IMR-90 (cell line): ENCODE measurements at regions not wholly inside any gene's neighbourhood (a gene's known extent, or its start where the extent isn't known, plus 50 kb on each side); places are given as distances from the start of the nearest gene placed in this dataset.

Experiments used
- ATAC-seq: fragments of 200-7000 bp; cut with Tn5 transposase; 2 replicates; pipeline ENCODE4 v1.9.1; 2020; ENCODE audit warnings: low read depth, mild to moderate bottlenecking, moderate library complexity
- BruUV-seq: library from RNA; stranded (reverse); fragments of 400-500 nt; replicated peaks from 2 replicates; lab custom pipeline; 2021; lab: Mats Ljungman, UMichigan
- CTCF ChIA-PET: fragments of 300-600 bp; formaldehyde crosslinking; extraction: SDS; loops from one replicate; lab custom pipeline; 2021; ENCODE audit warnings: antibody characterized with exemption; lab: Yijun Ruan, JAX
- POLR2A ChIA-PET: fragments of 300-600 bp; sonication (Branson Sonifier 250); formaldehyde crosslinking; loops from one replicate; lab custom pipeline; 2022; ENCODE audit warnings: antibody characterized with exemption; ENCODE audit not compliant: unreplicated experiment; lab: Charles Lee
- DNase-seq: peaks from one replicate; pipeline ENCODE4 v3.0.0; 2013
- H2AFZ ChIP-seq: replicated peaks from 2 replicates; pipeline ENCODE3; 2013; ENCODE audit warnings: low read length, mild to moderate bottlenecking; ENCODE audit not compliant: poor library complexity
- H2AK5ac ChIP-seq: 2 replicates; pipeline ENCODE4 v1.6.1; 2013; ENCODE audit warnings: low read depth, low read length, inconsistent platforms
- H2AK9ac ChIP-seq: replicated peaks from 2 replicates; pipeline ENCODE3; 2013; ENCODE audit warnings: mild to moderate bottlenecking, low read depth, low read length, moderate library complexity; ENCODE audit not compliant: poor library complexity
- H2BK120ac ChIP-seq: 2 replicates; pipeline ENCODE4 v1.6.1; 2013; ENCODE audit warnings: low read depth, low read length, inconsistent platforms
- H2BK15ac ChIP-seq: 3 replicates; pipeline ENCODE4 v1.6.1; 2013; ENCODE audit warnings: low read depth, low read length, inconsistent platforms
- H2BK20ac ChIP-seq: 2 replicates; pipeline ENCODE4 v1.6.1; 2013; ENCODE audit warnings: low read depth, mild to moderate bottlenecking, inconsistent platforms, low read length, moderate library complexity
- H2BK5ac ChIP-seq: 2 replicates; pipeline ENCODE4 v1.6.1; 2013; ENCODE audit warnings: mild to moderate bottlenecking, low read depth, low read length, inconsistent platforms; ENCODE audit not compliant: poor library complexity, severe bottlenecking
- H3K14ac ChIP-seq: replicated peaks from 2 replicates; pipeline ENCODE4 v1.6.1; 2013; ENCODE audit warnings: low read depth, low read length, inconsistent platforms
- H3K18ac ChIP-seq: 2 replicates; pipeline ENCODE4 v1.6.1; 2013; ENCODE audit warnings: low read depth, low read length, control low read depth
- H3K23ac ChIP-seq: 2 replicates; pipeline ENCODE4 v1.6.1; 2013; ENCODE audit warnings: low read depth, low read length, inconsistent platforms
- H3K27ac ChIP-seq: 2 replicates; pipeline ENCODE4 v1.5.1; 2013; ENCODE audit warnings: mild to moderate bottlenecking, control low read depth, low read length; ENCODE audit not compliant: insufficient read depth
- H3K27me3 ChIP-seq: 2 replicates; pipeline ENCODE4 v1.6.1; 2013; ENCODE audit warnings: low read length; ENCODE audit not compliant: control insufficient read depth, insufficient read depth
- H3K36me3 ChIP-seq: 2 replicates; pipeline ENCODE4 v1.6.1; 2013; ENCODE audit warnings: low read length, mixed read lengths; ENCODE audit not compliant: control insufficient read depth, insufficient read depth
- H3K4ac ChIP-seq: 2 replicates; pipeline ENCODE4 v1.6.1; 2013; ENCODE audit warnings: low read depth, low read length, inconsistent platforms
- H3K4me1 ChIP-seq: 2 replicates; pipeline ENCODE4 v1.6.1; 2013; ENCODE audit warnings: low read length, mixed read lengths; ENCODE audit not compliant: control insufficient read depth, insufficient read depth
- H3K4me2 ChIP-seq: 2 replicates; pipeline ENCODE4 v1.6.1; 2013; ENCODE audit warnings: low read depth, mild to moderate bottlenecking, control low read depth, low read length, moderate library complexity
- H3K4me3 ChIP-seq: 2 replicates; pipeline ENCODE4 v1.5.1; 2013; ENCODE audit warnings: low read depth, mild to moderate bottlenecking, control low read depth, low read length, moderate library complexity; ENCODE audit not compliant: insufficient read depth
- H3K56ac ChIP-seq: 2 replicates; pipeline ENCODE4 v1.6.1; 2013; ENCODE audit warnings: low read length, inconsistent platforms; ENCODE audit not compliant: insufficient read depth; ENCODE audit errors: extremely low read depth
- H3K79me1 ChIP-seq, 2 experiments: 2 replicates each; pipeline ENCODE4 v1.6.1; 2013; ENCODE audit warnings: low read length in 2 of 2, inconsistent platforms in 1 of 2, low read depth in 1 of 2
- H3K9ac ChIP-seq: 2 replicates; pipeline ENCODE4 v1.6.1; 2013; ENCODE audit warnings: low read depth, low read length, control low read depth
- H3K9me1 ChIP-seq: 2 replicates; pipeline ENCODE4 v1.6.1; 2013; ENCODE audit warnings: low read length, inconsistent platforms; ENCODE audit not compliant: insufficient read depth
- H3K9me3 ChIP-seq: 2 replicates; pipeline ENCODE4 v1.6.1; 2013; ENCODE audit warnings: low read length; ENCODE audit not compliant: control insufficient read depth, insufficient read depth
- H4K20me1 ChIP-seq: 2 replicates; pipeline ENCODE4 v1.6.1; 2013; ENCODE audit warnings: low read length, inconsistent platforms; ENCODE audit not compliant: insufficient read depth
- H4K5ac ChIP-seq: 2 replicates; pipeline ENCODE4 v1.6.1; 2013; ENCODE audit warnings: mild to moderate bottlenecking, low read depth, low read length, control low read depth
- H4K8ac ChIP-seq, 2 experiments: 2 replicates each; pipeline ENCODE4 v1.6.1; 2013; ENCODE audit warnings: low read depth in 2 of 2, low read length in 2 of 2, control low read depth in 1 of 2, inconsistent platforms in 1 of 2
- H4K91ac ChIP-seq: 2 replicates; pipeline ENCODE4 v1.6.1; 2013; ENCODE audit warnings: low read depth, low read length, inconsistent platforms; ENCODE audit not compliant: insufficient read depth
- CEBPB ChIP-seq: IDR thresholded peaks from 2 replicates; pipeline ENCODE4 v1.6.1; 2012; ENCODE audit warnings: low read depth, low read length, improper control_type of control experiment
- MAZ ChIP-seq: IDR thresholded peaks from 2 replicates; pipeline ENCODE4 v1.6.1; 2012; ENCODE audit warnings: low read depth, mild to moderate bottlenecking, low read length, improper control_type of control experiment, moderate library complexity, borderline replicate concordance
- dilution Hi-C: fragments of 300-500 bp; cut with HindIII; formaldehyde crosslinking; loops from one replicate; pipeline ENCODE4 v1.14.3; 2018; ENCODE audit warnings: low sequenced_read_pairs; ENCODE audit not compliant: unreplicated experiment
- in situ Hi-C: fragments of 300-500 bp; cut with MboI; formaldehyde crosslinking; loops from 3 replicates; pipeline ENCODE4 v1.14.3; 2019; ENCODE audit warnings: low sequenced_read_pairs, inconsistent platforms, mixed read lengths
- intact Hi-C: fragments of 100-400 bp; cut with micrococcal nuclease; formaldehyde crosslinking; loops from 2 replicates; pipeline ENCODE4 v1.10.0; 2022

GRCh38 chr1:80375662-80376061, 1369.1 kb upstream of the ADGRL4 start:
- H3K4ac ChIP-seq, result peak overlapping the region; percentile 40; the same call in 1 of the 2 replicates
- H3K56ac ChIP-seq, result peak overlapping the region; percentile 59; the same call in 1 of the 2 replicates
- no peaks in the 10 kb centered on the region for H3K9me1 ChIP-seq
- no peak overlapping the region for H2BK15ac ChIP-seq
- ATAC-seq (peak; percentile 98), DNase-seq (peak; percentile 89)
- no peaks in the 10 kb centered on the region for H3K27me3 ChIP-seq
- H4K20me1 ChIP-seq, result no peaks in the 10 kb centered on the region
- ChIA-PET POLR2A (no interaction called here), CTCF (interaction anchor here (1.2 kb wide), 1 partner anchor 9 kb away, joined by 3 read pairs; no protein-coding TSS in a partner anchor)
- no peak overlapping the region for H2AK9ac ChIP-seq
- no peak overlapping the region for H2AFZ ChIP-seq
- H4K5ac ChIP-seq, result no peak overlapping the region
- intact Hi-C loops, result no loop called here
- no peak overlapping the region for H2AK5ac ChIP-seq
- H2BK5ac ChIP-seq, result peak overlapping the region; percentile 32
- H4K91ac ChIP-seq, result no peak overlapping the region
- no peaks in the 10 kb centered on the region for H3K9me3 ChIP-seq
- no TSS peak for BruUV-seq
- no peaks in the 10 kb centered on the region for H3K36me3 ChIP-seq
- H2BK120ac ChIP-seq, result 0 out of 2 replicates have a peak overlapping the region, but pooled peaks have one; percentile 55
- dilution Hi-C loops, result no loop called here
- H3K18ac ChIP-seq, result no peak overlapping the region
- H3K9ac ChIP-seq, result no peak overlapping the region
- peak overlapping the region; percentile 37; the same call in 1 of the 2 replicates for H3K14ac ChIP-seq
- H3K23ac ChIP-seq, result no peak overlapping the region
- in situ Hi-C loops, result no loop called here
- no peak overlapping the region for H3K27ac ChIP-seq
- no peak overlapping the region for H3K4me2 ChIP-seq
- H3K79me1 ChIP-seq, result no peaks in the 10 kb centered on the region
- no peaks in the 10 kb centered on the region; the same call in 1 of the 2 replicates for H3K4me1 ChIP-seq
- H3K4me3 ChIP-seq, result no peak overlapping the region
- H4K8ac ChIP-seq, result peak overlapping the region in 1 of 2 experiments; percentile 12; a peak in 1 of 4 replicates
- peak overlapping the region; percentile 48 for H2BK20ac ChIP-seq
- TF ChIP-seq CEBPB, result peak; percentile 43; the same call in 1 of the 2 replicates
- no peak for TF ChIP-seq MAZ
